ENCODE measurements at regions not wholly inside any gene's neighbourhood (a gene's known extent, or its start where the extent isn't known, plus 50 kb on each side); places are given as distances from the start of the nearest gene placed in this dataset.

GRCh38 chr12:87112571-87113345 is 856.6 kb upstream of the MGAT4C start:
- Histone ChIP-seq H4K20me1 (ENCODE audit: insufficient read depth, low read length) (no peaks in the 10 kb centered on the region), H3K4me2 (ENCODE audit: low read length) (no peak overlapping the region), H3F3A (ENCODE audit: insufficient read depth, low read length) (no peaks in the 10 kb centered on the region), H3K27me3 (ENCODE audit: insufficient read depth, low read length) (no peaks in the 10 kb centered on the region), H2AFZ (ENCODE audit: low read length) (no peak overlapping the region), H3K4me1 (ENCODE audit: insufficient read depth, low read length, severe bottlenecking) (no peaks in the 10 kb centered on the region), H3K36me3 (ENCODE audit: insufficient read depth, low read length) (no peaks in the 10 kb centered on the region), H3K9me3 (ENCODE audit: low read length) (no peaks in the 10 kb centered on the region), H3K27ac (ENCODE audit: low read depth, low read length, poor library complexity, severe bottlenecking) (no peak overlapping the region), H3K4me3 (ENCODE audit: low read depth, low read length, poor library complexity, severe bottlenecking) (no peak overlapping the region), H3K79me2 (ENCODE audit: insufficient read depth, low read length) (no peaks in the 10 kb centered on the region), H3K9me2 (ENCODE audit: low read depth, low read length) (no peaks in the 10 kb centered on the region), H3K9ac (ENCODE audit: low read length) (no peak overlapping the region)
- TF ChIP-seq CTCF (IDR thresholded peaks at IDR 0.05; ENCODE audit: low read length) (no peak), EZH2 (IDR thresholded peaks at IDR 0.05; ENCODE audit: borderline replicate concordance, low read length) (no peak)

- TF ChIP-seq EZH2 (IDR thresholded peaks at IDR 0.05; ENCODE audit: borderline replicate concordance, low read length) = no peak
- no peak for TF ChIP-seq CTCF (IDR thresholded peaks at IDR 0.05; ENCODE audit: low read length)
- Histone ChIP-seq H3K36me3 (ENCODE audit: insufficient read depth, low read length) (no peaks in the 10 kb centered on the region), H3K9me2 (ENCODE audit: low read depth, low read length) (no peaks in the 10 kb centered on the region), H3K27me3 (ENCODE audit: insufficient read depth, low read length) (no peaks in the 10 kb centered on the region), H3K9ac (ENCODE audit: low read length) (no peak overlapping the region), H3K4me1 (ENCODE audit: insufficient read depth, low read length, severe bottlenecking) (no peaks in the 10 kb centered on the region), H4K20me1 (ENCODE audit: insufficient read depth, low read length) (no peaks in the 10 kb centered on the region), H3K79me2 (ENCODE audit: insufficient read depth, low read length) (no peaks in the 10 kb centered on the region), H3K4me2 (ENCODE audit: low read length) (no peak overlapping the region), H3K9me3 (ENCODE audit: low read length) (no peaks in the 10 kb centered on the region), H3K4me3 (ENCODE audit: low read depth, low read length, poor library complexity, severe bottlenecking) (no peak overlapping the region), H2AFZ (ENCODE audit: low read length) (no peak overlapping the region), H3F3A (ENCODE audit: insufficient read depth, low read length) (no peaks in the 10 kb centered on the region), H3K27ac (ENCODE audit: low read depth, low read length, poor library complexity, severe bottlenecking) (no peak overlapping the region)
Observed at GRCh38 chr12:87107766-87108165, 851.6 kb upstream of the MGAT4C start.

- Histone ChIP-seq H3K4me3 (ENCODE audit: low read depth, low read length, poor library complexity, severe bottlenecking) (no peak overlapping the region), H3K9me3 (ENCODE audit: low read length) (no peaks in the 10 kb centered on the region), H3K27ac (ENCODE audit: low read depth, low read length, poor library complexity, severe bottlenecking) (no peak overlapping the region), H2AFZ (ENCODE audit: low read length) (no peak overlapping the region), H3K9me2 (ENCODE audit: low read depth, low read length) (no peaks in the 10 kb centered on the region), H3K27me3 (ENCODE audit: insufficient read depth, low read length) (no peaks in the 10 kb centered on the region), H3K79me2 (ENCODE audit: insufficient read depth, low read length) (no peaks in the 10 kb centered on the region), H3F3A (ENCODE audit: insufficient read depth, low read length) (no peaks in the 10 kb centered on the region), H3K4me1 (ENCODE audit: insufficient read depth, low read length, severe bottlenecking) (no peaks in the 10 kb centered on the region), H4K20me1 (ENCODE audit: insufficient read depth, low read length) (no peaks in the 10 kb centered on the region), H3K9ac (ENCODE audit: low read length) (no peak overlapping the region), H3K4me2 (ENCODE audit: low read length) (no peak overlapping the region), H3K36me3 (ENCODE audit: insufficient read depth, low read length) (no peaks in the 10 kb centered on the region)
- TF ChIP-seq CTCF (IDR thresholded peaks at IDR 0.05; ENCODE audit: low read length) (no peak), EZH2 (IDR thresholded peaks at IDR 0.05; ENCODE audit: borderline replicate concordance, low read length) (no peak)
Observed at GRCh38 chr12:87107270-87107669, 851.1 kb upstream of the MGAT4C start.

All from OCI-LY1 (cell line).